CD4-positive, CD25-positive, alpha-beta regulatory T cell (primary cell): ENCODE measurements at regions not wholly inside any gene's neighbourhood (a gene's known extent, or its start where the extent isn't known, plus 50 kb on each side); places are given as distances from the start of the nearest gene placed in this dataset.

Experiments
- ATAC-seq, 2 donors: fragments of 150-1000 bp; cut with Tn5 transposase; one replicate each; pipeline ENCODE4 v1.10.0; 2021; ENCODE audit warnings: low read depth in 2 of 2, moderate number of reproducible peaks in 2 of 2, moderate library complexity in 1 of 2
- DNase-seq, 3 donors: peaks; one replicate each; pipeline versions ENCODE4 v3.0.0 to v3.0.0-alpha.2; 2012 to 2022; ENCODE audit warnings: mixed read lengths in 1 of 3
- H3K27ac ChIP-seq: one replicate; pipeline ENCODE4 v1.7.0; 2013; ENCODE audit warnings: mild to moderate bottlenecking, low read length; ENCODE audit not compliant: insufficient read depth, poor library complexity, severe bottlenecking
- H3K27me3 ChIP-seq: one replicate; pipeline ENCODE4 v1.7.0; 2013; ENCODE audit warnings: low read length; ENCODE audit not compliant: control insufficient read depth, insufficient read depth
- H3K36me3 ChIP-seq: one replicate; pipeline ENCODE4 v1.7.0; 2013; ENCODE audit warnings: mild to moderate bottlenecking, low read length, moderate library complexity; ENCODE audit not compliant: control insufficient read depth, insufficient read depth
- H3K4me1 ChIP-seq: 2 replicates; pipeline ENCODE4 v1.7.0; 2013; ENCODE audit warnings: mild to moderate bottlenecking, low read length; ENCODE audit not compliant: insufficient read depth, control insufficient read depth, poor library complexity, severe bottlenecking
- H3K4me3 ChIP-seq: one replicate; pipeline ENCODE4 v1.7.0; 2013; ENCODE audit warnings: low read depth, mild to moderate bottlenecking, low read length, moderate library complexity
- H3K9me3 ChIP-seq, 2 experiments: 1 replicate in 1 of 2; 2 replicates in 1 of 2; pipeline ENCODE4 v1.7.0; 2013; ENCODE audit warnings: low read length in 2 of 2, mild to moderate bottlenecking in 1 of 2, moderate library complexity in 1 of 2; ENCODE audit not compliant: control insufficient read depth in 2 of 2
- H3K27ac Mint-ChIP-seq, 3 donors: one replicate each; pipeline ENCODE4 v1.8.0; 2020 to 2022; ENCODE audit warnings: mild to moderate bottlenecking in 3 of 3, mixed read lengths in 3 of 3, moderate library complexity in 2 of 3
- H3K27me3 Mint-ChIP-seq: one replicate; pipeline ENCODE4 v1.8.0; 2022; ENCODE audit warnings: mild to moderate bottlenecking, mixed read lengths
- H3K36me3 Mint-ChIP-seq: one replicate; pipeline ENCODE4 v1.8.0; 2020; ENCODE audit warnings: mixed read lengths
- H3K4me1 Mint-ChIP-seq, 4 donors: one replicate each; pipeline ENCODE4 v1.8.0; 2020 to 2022; ENCODE audit warnings: mixed read lengths in 4 of 4, mild to moderate bottlenecking in 1 of 4
- H3K4me3 Mint-ChIP-seq, 4 donors: one replicate each; pipeline ENCODE4 v1.8.0; 2020 to 2022; ENCODE audit warnings: mild to moderate bottlenecking in 4 of 4, mixed read lengths in 4 of 4, moderate library complexity in 3 of 4
- H3K9me3 Mint-ChIP-seq, 7 donors: one replicate each; pipeline ENCODE4 v1.8.0; 2020 to 2022; ENCODE audit warnings: mixed read lengths in 7 of 7, mild to moderate bottlenecking in 3 of 7, moderate library complexity in 2 of 7

DNA sequence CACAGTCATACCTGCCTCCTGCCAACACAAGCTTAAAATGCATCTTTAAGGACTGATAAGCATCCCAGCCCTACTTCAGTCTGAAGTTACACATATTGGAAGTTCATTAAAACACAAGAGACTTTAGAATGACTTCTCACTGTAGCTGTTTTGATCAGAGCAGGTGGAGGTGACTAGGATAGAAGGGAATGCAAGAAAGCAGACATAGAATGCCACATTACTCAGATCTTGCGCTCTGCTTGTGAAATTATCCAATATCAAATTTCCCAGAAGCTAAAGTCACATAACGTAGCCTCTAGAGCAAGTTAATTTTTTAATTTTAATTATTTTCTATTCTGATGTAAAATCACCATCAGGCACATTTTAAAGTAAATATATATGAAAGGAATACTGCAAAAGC lies 306.5 kb downstream of the PLOD2 start:
- Histone ChIP-seq H3K27ac (no peak overlapping the region), H3K36me3 (no peaks in the 10 kb centered on the region), H3K4me1 (no peaks in the 10 kb centered on the region), H3K4me3 (no peak overlapping the region), H3K27me3 (no peaks in the 10 kb centered on the region), H3K9me3 (no peaks in the 10 kb centered on the region)
- Mint-ChIP-seq H3K27me3 (no peaks in the 10 kb centered on the region), H3K27ac (no peak overlapping the region), H3K36me3 (no peaks in the 10 kb centered on the region), H3K4me3 (no peak overlapping the region), H3K4me1 (no peaks in the 10 kb centered on the region), H3K9me3 (peaks cover 0 to 10% (median 1%) of the 10 kb centered on the region in 7 donors)
- no peak for DNase-seq
- ATAC-seq, result no peak

GRCh38 chr3:145857956-145858355 lies 303.0 kb downstream of the PLOD2 start:
- H3K27ac Mint-ChIP-seq, result no peak overlapping the region
- Histone ChIP-seq H3K4me1 (no peaks in the 10 kb centered on the region), H3K9me3 (no peaks in the 10 kb centered on the region), H3K36me3 (no peaks in the 10 kb centered on the region), H3K27me3 (no peaks in the 10 kb centered on the region), H3K27ac (no peak overlapping the region), H3K4me3 (no peak overlapping the region)
- no peaks in the 10 kb centered on the region for H3K27me3 Mint-ChIP-seq
- H3K4me1 Mint-ChIP-seq, result no peaks in the 10 kb centered on the region
- no peaks in the 10 kb centered on the region for H3K36me3 Mint-ChIP-seq
- no peak overlapping the region for H3K4me3 Mint-ChIP-seq
- peaks cover 0 to 13% (median 2%) of the 10 kb centered on the region in 7 donors for H3K9me3 Mint-ChIP-seq
- DNase-seq (no peak), ATAC-seq (no peak)

- H3K4me1 ChIP-seq, result no peaks in the 10 kb centered on the region
- no peak overlapping the region for H3K27ac ChIP-seq
- Mint-ChIP-seq H3K4me1 (no peaks in the 10 kb centered on the region), H3K9me3 (peaks cover 0 to 8% (median 6%) of the 10 kb centered on the region in 7 donors), H3K36me3 (no peaks in the 10 kb centered on the region), H3K4me3 (no peak overlapping the region), H3K27ac (no peak overlapping the region), H3K27me3 (no peaks in the 10 kb centered on the region)
- H3K27me3 ChIP-seq, result no peaks in the 10 kb centered on the region
- no peak for DNase-seq
- H3K4me3 ChIP-seq, result no peak overlapping the region
- H3K36me3 ChIP-seq, result no peaks in the 10 kb centered on the region
- ATAC-seq, result no peak
- no peaks in the 10 kb centered on the region for H3K9me3 ChIP-seq
Observed at GRCh38 chr3:145864336-145864735, 296.6 kb downstream of the PLOD2 start.

GRCh38 chr3:145865399-145866018 lies 295.5 kb downstream of the PLOD2 start:
- peaks cover 0 to 3% of the 10 kb centered on the region in 2 experiments for H3K9me3 ChIP-seq
- DNase-seq (no peak), ATAC-seq (no peak)
- no peak overlapping the region for H3K27ac ChIP-seq
- H3K4me3 Mint-ChIP-seq, result no peak overlapping the region
- H3K27me3 ChIP-seq, result no peaks in the 10 kb centered on the region
- H3K36me3 Mint-ChIP-seq, result no peaks in the 10 kb centered on the region
- H3K27ac Mint-ChIP-seq, result no peak overlapping the region
- peaks cover 0 to 8% (median 4%) of the 10 kb centered on the region in 7 donors for H3K9me3 Mint-ChIP-seq
- no peaks in the 10 kb centered on the region for H3K36me3 ChIP-seq
- no peak overlapping the region for H3K4me3 ChIP-seq
- no peaks in the 10 kb centered on the region for H3K27me3 Mint-ChIP-seq
- H3K4me1 ChIP-seq, result no peaks in the 10 kb centered on the region
- no peaks in the 10 kb centered on the region for H3K4me1 Mint-ChIP-seq

DNA sequence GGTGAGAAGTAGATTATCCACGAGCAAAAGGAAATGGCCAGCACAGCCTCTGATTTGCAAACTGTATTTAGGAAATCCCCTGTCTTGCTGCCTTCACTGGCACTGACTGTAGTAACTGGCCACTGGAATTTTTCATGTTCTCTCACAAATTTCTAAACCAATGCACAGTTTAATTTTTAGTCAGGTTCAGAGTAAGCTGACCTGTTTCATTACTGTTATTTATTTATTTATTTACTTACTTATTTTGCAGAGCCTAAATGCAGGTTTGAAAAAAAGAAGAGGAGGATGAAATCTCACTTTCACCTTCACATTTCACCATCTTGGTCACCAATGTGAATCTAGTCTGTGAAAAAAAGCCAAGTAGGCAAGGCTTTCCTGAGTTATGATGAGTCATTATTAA lies 291.0 kb downstream of the PLOD2 start:
- no peaks in the 10 kb centered on the region for H3K4me1 ChIP-seq
- no peaks in the 10 kb centered on the region for H3K27me3 Mint-ChIP-seq
- peaks cover 0 to 3% of the 10 kb centered on the region in 2 experiments for H3K9me3 ChIP-seq
- ATAC-seq, result no peak
- peaks cover 0 to 13% (median 2%) of the 10 kb centered on the region in 7 donors for H3K9me3 Mint-ChIP-seq
- H3K36me3 ChIP-seq, result no peaks in the 10 kb centered on the region
- no peak overlapping the region for H3K27ac ChIP-seq
- no peaks in the 10 kb centered on the region for H3K36me3 Mint-ChIP-seq
- no peak overlapping the region for H3K4me3 Mint-ChIP-seq
- H3K27ac Mint-ChIP-seq, result no peak overlapping the region
- DNase-seq, result no peak
- H3K27me3 ChIP-seq, result no peaks in the 10 kb centered on the region
- H3K4me3 ChIP-seq, result no peak overlapping the region
- no peaks in the 10 kb centered on the region for H3K4me1 Mint-ChIP-seq

GRCh38 chr3:145882436-145882835 lies 278.5 kb downstream of the PLOD2 start:
- Histone ChIP-seq H3K4me1 (no peaks in the 10 kb centered on the region), H3K9me3 (peaks cover 0 to 3% of the 10 kb centered on the region in 2 experiments), H3K27me3 (no peaks in the 10 kb centered on the region), H3K36me3 (no peaks in the 10 kb centered on the region), H3K4me3 (no peak overlapping the region), H3K27ac (no peak overlapping the region)
- DNase-seq, result no peak
- no peak for ATAC-seq
- H3K36me3 Mint-ChIP-seq, result no peaks in the 10 kb centered on the region
- H3K27me3 Mint-ChIP-seq, result no peaks in the 10 kb centered on the region
- H3K27ac Mint-ChIP-seq, result no peak overlapping the region
- no peak overlapping the region for H3K4me3 Mint-ChIP-seq
- H3K4me1 Mint-ChIP-seq, result no peaks in the 10 kb centered on the region
- H3K9me3 Mint-ChIP-seq, result peaks cover 0 to 13% (median 5%) of the 10 kb centered on the region in 7 donors

DNA sequence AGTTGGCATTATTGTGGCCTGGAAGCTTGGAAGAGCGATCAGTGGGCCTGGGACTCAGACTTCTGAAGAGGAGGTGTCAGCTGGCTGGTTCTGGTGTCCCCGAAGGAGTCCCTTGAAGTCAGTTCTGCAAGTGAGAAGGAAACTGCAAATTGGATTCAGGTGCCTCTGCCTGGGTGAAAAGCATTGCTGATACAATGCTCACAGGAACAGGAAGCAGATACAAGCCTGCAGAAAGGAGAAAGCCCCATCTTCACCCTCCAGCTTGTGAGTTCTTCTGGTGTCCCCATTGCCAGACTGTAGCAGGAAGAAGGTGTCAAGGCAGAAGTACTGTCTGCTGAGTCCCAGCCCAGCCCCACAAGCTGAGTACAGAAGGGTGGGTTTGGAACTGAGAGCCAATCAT lies 271.3 kb downstream of the PLOD2 start:
- Mint-ChIP-seq H3K9me3 (peaks cover 0 to 10% (median 3%) of the 10 kb centered on the region in 7 donors), H3K36me3 (no peaks in the 10 kb centered on the region), H3K27ac (no peak overlapping the region), H3K4me3 (no peak overlapping the region), H3K27me3 (no peaks in the 10 kb centered on the region), H3K4me1 (no peaks in the 10 kb centered on the region)
- no peaks in the 10 kb centered on the region for H3K4me1 ChIP-seq
- DNase-seq (no peak), ATAC-seq (no peak)
- no peaks in the 10 kb centered on the region for H3K36me3 ChIP-seq
- H3K27me3 ChIP-seq, result no peaks in the 10 kb centered on the region
- no peak overlapping the region for H3K4me3 ChIP-seq
- H3K27ac ChIP-seq, result no peak overlapping the region
- H3K9me3 ChIP-seq, result peaks cover 0 to 4% of the 10 kb centered on the region in 2 experiments

DNA sequence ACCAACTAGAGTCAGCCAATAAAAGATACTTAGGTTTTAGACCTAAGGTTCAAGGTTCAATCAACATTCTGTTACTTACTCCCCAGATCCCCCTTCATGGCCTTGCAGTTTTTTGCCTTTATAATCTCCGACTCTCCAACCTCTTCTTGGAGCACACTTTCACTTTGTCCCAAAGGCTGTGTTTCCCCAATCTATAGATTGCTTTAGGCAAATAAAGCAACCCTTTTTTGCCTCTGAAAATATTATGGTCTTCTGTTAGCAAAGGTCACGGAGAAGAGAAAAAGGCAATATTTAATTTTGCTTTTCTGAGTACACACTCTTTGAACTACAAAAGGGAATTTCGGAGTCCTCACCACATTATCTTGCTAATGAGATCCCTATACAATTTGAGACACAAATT lies 268.1 kb downstream of the PLOD2 start:
- H3K27ac ChIP-seq, result no peak overlapping the region
- no peaks in the 10 kb centered on the region for H3K27me3 ChIP-seq
- no peaks in the 10 kb centered on the region for H3K36me3 ChIP-seq
- H3K36me3 Mint-ChIP-seq, result no peaks in the 10 kb centered on the region
- no peaks in the 10 kb centered on the region for H3K4me1 ChIP-seq
- no peak overlapping the region for H3K27ac Mint-ChIP-seq
- no peak overlapping the region for H3K4me3 ChIP-seq
- ATAC-seq (no peak), DNase-seq (no peak)
- H3K4me1 Mint-ChIP-seq, result no peaks in the 10 kb centered on the region
- H3K9me3 Mint-ChIP-seq, result peaks cover 0 to 7% (median 3%) of the 10 kb centered on the region in 7 donors
- no peaks in the 10 kb centered on the region for H3K27me3 Mint-ChIP-seq
- H3K4me3 Mint-ChIP-seq, result no peak overlapping the region
- H3K9me3 ChIP-seq, result peaks cover 0 to 4% of the 10 kb centered on the region in 2 experiments
